ENCODE measurements at regions not wholly inside any gene's neighbourhood (a gene's known extent, or its start where the extent isn't known, plus 50 kb on each side); places are given as distances from the start of the nearest gene placed in this dataset.

GRCh38 chr7:22550514-22551030, 50.6 kb upstream of the STEAP1B start:
- H3K23ac ChIP-seq (ENCODE audit: low read length): no peak overlapping the region
- no CpG with 5 or more reads among the region's 6 CpGs for WGBS (ENCODE audit: extremely low coverage, insufficient coverage, insufficient read length)
- H3K9ac ChIP-seq (ENCODE audit: low read length): no peak overlapping the region
- H3K36me3 ChIP-seq (ENCODE audit: control insufficient read depth in 1 of 2, insufficient read depth in 2 of 2, low read length in 2 of 2): no peaks in the 10 kb centered on the region
- no peak overlapping the region for H3K18ac ChIP-seq (ENCODE audit: low read length)
- no peak overlapping the region for H3K4ac ChIP-seq (ENCODE audit: low read depth, low read length)
- no peak overlapping the region for H3K14ac ChIP-seq (ENCODE audit: low read length)
- H2BK5ac ChIP-seq (ENCODE audit: low read depth, low read length, poor library complexity): no peak overlapping the region
- no peak overlapping the region for H4K91ac ChIP-seq (ENCODE audit: low read depth, low read length)
- peak overlapping the region; percentile 90 for H3K4me2 ChIP-seq (ENCODE audit: low read length)
- H2BK12ac ChIP-seq (ENCODE audit: low read length): no peak overlapping the region
- no peak overlapping the region for H3K27ac ChIP-seq (ENCODE audit: low read depth, low read length)
- H4K8ac ChIP-seq (ENCODE audit: low read depth, low read length): no peak overlapping the region
- peaks cover 0 to 3% of the 10 kb centered on the region in 2 experiments for H3K4me1 ChIP-seq (ENCODE audit: control insufficient read depth in 1 of 2, insufficient read depth in 2 of 2, low read length in 2 of 2)
- no peaks in the 10 kb centered on the region for H3K27me3 ChIP-seq (ENCODE audit: insufficient read depth, low read length)
- no peaks in the 10 kb centered on the region for H3K79me1 ChIP-seq (ENCODE audit: low read length)
- no peak overlapping the region for H2AK5ac ChIP-seq (ENCODE audit: low read length)
- H2BK120ac ChIP-seq (ENCODE audit: insufficient read depth, low read length, poor library complexity): no peak overlapping the region
- no peak overlapping the region for H3K4me3 ChIP-seq (ENCODE audit: low read depth, low read length)
- no peak overlapping the region for H4K12ac ChIP-seq (ENCODE audit: low read depth, low read length)
- H3K79me2 ChIP-seq (ENCODE audit: control insufficient read depth, insufficient read depth, low read length, poor library complexity): no peaks in the 10 kb centered on the region
- H3K9me3 ChIP-seq (ENCODE audit: insufficient read depth, low read depth, low read length): peaks cover 3% of the 10 kb centered on the region
- no peak overlapping the region for H2AFZ ChIP-seq (ENCODE audit: insufficient read depth, low read length, poor library complexity)
- DNase-seq: no peak

- H3K79me1 ChIP-seq (ENCODE audit: low read length): no peaks in the 10 kb centered on the region
- DNase-seq: peak; percentile 40 to 52
- no peak overlapping the region for H3K4ac ChIP-seq (ENCODE audit: low read depth, low read length)
- no peak overlapping the region for H2BK12ac ChIP-seq (ENCODE audit: low read length)
- H4K12ac ChIP-seq (ENCODE audit: low read depth, low read length): no peak overlapping the region
- peaks cover 0 to 3% of the 10 kb centered on the region in 2 experiments for H3K4me1 ChIP-seq (ENCODE audit: control insufficient read depth in 1 of 2, insufficient read depth in 2 of 2, low read length in 2 of 2)
- peak overlapping the region; percentile 74 for H3K4me3 ChIP-seq (ENCODE audit: low read depth, low read length)
- no peaks in the 10 kb centered on the region for H3K36me3 ChIP-seq (ENCODE audit: control insufficient read depth in 1 of 2, insufficient read depth in 2 of 2, low read length in 2 of 2)
- no peaks in the 10 kb centered on the region for H3K27me3 ChIP-seq (ENCODE audit: insufficient read depth, low read length)
- no peak overlapping the region for H3K27ac ChIP-seq (ENCODE audit: low read depth, low read length)
- no peak overlapping the region for H4K91ac ChIP-seq (ENCODE audit: low read depth, low read length)
- no peaks in the 10 kb centered on the region for H3K79me2 ChIP-seq (ENCODE audit: control insufficient read depth, insufficient read depth, low read length, poor library complexity)
- WGBS (ENCODE audit: extremely low coverage, insufficient coverage, insufficient read length): no CpG with 5 or more reads among the region's 48 CpGs
- peak overlapping the region; percentile 46 for H2AFZ ChIP-seq (ENCODE audit: insufficient read depth, low read length, poor library complexity)
- H3K23ac ChIP-seq (ENCODE audit: low read length): no peak overlapping the region
- H3K18ac ChIP-seq (ENCODE audit: low read length): no peak overlapping the region
- no peak overlapping the region for H2BK5ac ChIP-seq (ENCODE audit: low read depth, low read length, poor library complexity)
- H3K14ac ChIP-seq (ENCODE audit: low read length): no peak overlapping the region
- peak overlapping the region; percentile 90 for H3K4me2 ChIP-seq (ENCODE audit: low read length)
- no peak overlapping the region for H2BK120ac ChIP-seq (ENCODE audit: insufficient read depth, low read length, poor library complexity)
- H3K9ac ChIP-seq (ENCODE audit: low read length): no peak overlapping the region
- H2AK5ac ChIP-seq (ENCODE audit: low read length): no peak overlapping the region
- no peak overlapping the region for H4K8ac ChIP-seq (ENCODE audit: low read depth, low read length)
- no peaks in the 10 kb centered on the region for H3K9me3 ChIP-seq (ENCODE audit: insufficient read depth, low read depth, low read length)
Measured at GRCh38 chr7:22549667-22550513, 49.9 kb upstream of the STEAP1B start.

All from trophoblast cell (in vitro differentiated cells and primary cell).